HG03575 (cell line): ENCODE measurements at regions not wholly inside any gene's neighbourhood (a gene's known extent, or its start where the extent isn't known, plus 50 kb on each side); places are given as distances from the start of the nearest gene placed in this dataset.

Experiments used
- ATAC-seq: cut with Tn5 transposase; IDR thresholded peaks from one replicate; pipeline ENCODE4 v1.9.1; 2021; ENCODE audit not compliant: unreplicated experiment, insufficient number of reproducible peaks, low FRiP score; ENCODE audit errors: extremely low read depth

DNA sequence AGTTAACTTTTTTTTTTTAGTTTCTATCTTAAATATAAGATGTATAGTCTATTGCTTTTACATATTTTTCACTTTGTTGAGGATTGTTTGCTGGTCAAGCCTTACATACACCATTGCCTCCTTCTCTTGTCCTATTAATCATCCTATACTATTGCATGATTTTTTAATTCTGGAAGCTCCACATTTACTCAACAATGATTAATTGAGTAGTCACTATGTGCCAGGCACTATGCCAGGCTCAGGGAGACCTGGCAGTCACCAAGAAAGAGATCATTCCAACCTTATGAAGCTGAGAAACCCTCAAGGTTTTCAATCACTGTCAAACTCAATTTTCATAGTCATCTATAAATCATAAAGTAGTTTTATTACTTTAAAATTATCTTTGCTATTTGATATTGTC, 626.2 kb downstream of the IGSF11 start:
- ATAC-seq: no peak

DNA sequence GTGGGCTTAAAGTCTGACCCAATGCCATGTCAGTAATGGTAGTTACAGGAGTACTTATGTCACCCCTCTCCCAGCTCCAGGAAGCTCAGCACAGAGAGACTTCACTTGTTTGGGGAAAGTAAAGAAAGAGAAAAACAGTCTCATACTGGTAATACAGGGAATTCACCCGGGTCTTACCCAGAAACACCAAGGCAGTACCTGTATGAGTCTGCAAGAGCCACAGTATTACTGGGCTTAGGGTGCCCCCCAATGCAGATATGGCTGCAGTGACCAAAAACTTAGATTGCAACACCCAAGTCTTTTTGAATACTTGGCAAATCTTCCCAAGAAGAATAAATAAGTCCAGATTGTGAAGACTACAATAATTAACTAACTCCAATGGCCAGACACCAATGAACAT, 622.1 kb downstream of the IGSF11 start:
- no peak for ATAC-seq

DNA sequence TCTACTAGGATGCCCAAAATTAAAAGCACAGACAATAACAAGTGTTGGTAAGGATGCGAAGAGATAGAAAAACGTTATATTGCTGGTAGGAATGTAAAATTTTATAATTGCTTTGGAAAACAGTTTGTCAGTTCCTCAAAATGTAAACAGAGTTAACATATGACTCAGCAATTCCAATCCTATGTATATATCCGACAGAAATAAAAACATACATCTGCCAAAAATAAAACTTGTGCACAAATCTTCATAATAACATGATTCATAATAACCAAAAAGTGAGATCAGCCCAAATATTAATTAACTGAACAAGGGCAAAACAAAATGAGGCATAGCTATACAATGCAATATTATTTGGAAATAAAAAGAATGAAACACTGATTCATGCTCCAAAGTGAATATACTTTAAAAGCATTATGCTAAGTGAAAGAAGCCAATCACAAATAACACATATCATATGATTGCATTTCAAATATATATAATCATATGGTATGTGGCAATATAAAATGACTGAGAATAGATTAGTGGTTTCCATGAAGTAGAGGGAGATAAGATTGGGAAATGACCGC, 609.3 kb downstream of the IGSF11 start:
- ATAC-seq: no peak

DNA sequence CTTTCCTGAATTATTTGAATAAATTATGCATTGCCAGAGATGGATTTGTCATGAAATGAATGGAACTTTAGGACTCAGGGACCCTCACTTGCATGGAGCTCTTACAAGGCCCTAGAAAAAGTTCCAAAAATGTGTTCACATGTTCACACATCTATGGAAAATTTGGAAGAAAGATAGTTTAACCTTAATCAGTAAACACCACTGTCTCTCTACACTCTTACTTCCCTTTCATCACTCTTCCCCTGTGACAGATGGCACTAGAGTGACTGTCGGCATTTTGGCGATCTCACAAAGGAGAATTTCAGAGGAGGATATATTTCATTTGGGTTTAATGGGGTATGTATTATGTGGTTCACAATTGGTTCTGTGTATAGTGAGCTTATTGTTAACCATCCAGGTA, 600.8 kb downstream of the IGSF11 start:
- ATAC-seq: no peak

DNA sequence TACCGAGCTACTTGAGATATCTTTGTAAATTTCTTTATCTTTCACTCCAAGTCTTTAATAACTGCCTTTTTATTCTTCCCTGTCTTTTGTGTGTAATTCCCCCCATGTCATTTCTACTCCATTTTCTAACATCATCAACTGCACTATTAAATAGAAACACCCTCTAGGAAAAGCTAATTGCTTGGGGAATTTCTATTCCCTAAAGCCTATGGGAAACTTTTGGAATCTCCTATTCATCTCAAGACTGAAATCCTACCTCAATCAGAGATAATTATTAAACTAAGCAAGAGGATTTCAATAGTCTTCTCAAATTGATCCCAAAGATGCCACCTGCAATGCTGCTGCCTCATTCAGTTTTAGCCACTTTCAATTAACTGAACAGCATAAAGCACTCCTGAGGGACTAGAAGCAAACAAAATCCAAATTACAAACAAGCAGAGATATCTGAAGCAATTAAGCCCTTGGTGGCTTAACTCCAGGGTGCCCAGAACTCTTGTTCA, 598.7 kb downstream of the IGSF11 start:
- ATAC-seq: no peak

DNA sequence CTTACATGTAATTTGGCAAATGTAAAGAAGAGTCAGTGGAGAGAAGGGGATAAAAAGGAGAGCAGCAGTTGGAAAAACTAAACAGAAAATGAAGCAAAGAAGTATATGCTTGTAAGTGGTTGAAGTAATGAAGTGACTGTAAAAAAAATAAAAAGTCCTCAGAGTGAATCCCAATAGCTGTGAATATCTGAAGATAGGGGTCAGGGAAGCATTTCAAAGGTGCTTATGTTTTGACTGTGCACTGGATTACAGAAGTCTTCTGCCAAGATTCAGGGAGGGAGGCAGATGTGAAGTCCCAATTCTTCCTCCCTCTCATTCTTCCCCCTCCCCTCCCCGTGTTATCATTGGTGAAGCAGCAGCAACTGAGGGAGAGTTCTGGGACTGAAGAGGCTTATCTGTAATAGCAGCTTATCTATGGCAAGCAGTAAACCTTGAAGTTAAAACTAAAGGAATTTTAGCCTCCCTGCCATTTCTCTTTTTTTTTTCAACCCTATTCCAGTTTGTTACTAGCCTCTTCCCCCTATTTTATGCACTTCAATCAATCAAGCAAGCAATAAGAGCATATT, 597.9 kb downstream of the IGSF11 start:
- ATAC-seq: no peak

DNA sequence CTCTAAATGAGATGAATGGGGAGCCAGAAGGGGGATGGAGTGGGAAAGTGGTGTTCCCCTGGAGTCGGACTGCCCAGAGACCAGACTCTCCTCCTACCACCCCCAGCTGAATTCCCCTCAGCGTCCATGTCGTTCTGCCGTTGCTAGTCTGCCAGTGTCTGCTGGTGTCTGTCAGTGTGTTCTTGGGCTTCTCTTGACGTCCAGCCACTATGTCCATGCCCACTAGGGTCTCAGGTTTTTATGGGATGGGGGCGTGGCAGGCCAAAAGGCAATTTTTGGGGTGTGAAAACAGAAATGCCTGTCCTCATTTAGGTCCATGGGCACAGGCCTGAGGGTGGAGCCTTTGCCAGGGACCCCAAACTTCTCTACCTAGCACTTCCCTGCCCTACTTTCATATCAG, 589.6 kb downstream of the IGSF11 start:
- no peak for ATAC-seq

DNA sequence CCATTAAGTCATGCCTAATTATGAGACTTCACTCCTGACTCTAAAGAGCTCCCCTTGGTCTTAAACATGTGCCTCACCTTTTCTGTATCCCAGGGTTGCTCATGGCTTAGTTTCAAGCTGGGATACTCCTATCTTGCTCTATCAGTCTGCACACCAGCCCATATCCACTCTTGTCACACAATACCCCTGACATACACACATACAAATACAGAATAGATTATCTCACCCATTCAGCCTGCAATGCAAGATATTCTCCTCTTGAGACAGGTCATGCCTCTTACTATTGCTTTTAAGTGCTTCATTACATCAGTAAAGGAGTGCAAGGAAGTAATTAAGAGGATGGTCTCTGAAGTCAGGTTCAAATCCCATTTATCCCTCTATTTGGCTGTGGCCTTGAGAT, 587.3 kb downstream of the IGSF11 start:
- ATAC-seq: no peak

DNA sequence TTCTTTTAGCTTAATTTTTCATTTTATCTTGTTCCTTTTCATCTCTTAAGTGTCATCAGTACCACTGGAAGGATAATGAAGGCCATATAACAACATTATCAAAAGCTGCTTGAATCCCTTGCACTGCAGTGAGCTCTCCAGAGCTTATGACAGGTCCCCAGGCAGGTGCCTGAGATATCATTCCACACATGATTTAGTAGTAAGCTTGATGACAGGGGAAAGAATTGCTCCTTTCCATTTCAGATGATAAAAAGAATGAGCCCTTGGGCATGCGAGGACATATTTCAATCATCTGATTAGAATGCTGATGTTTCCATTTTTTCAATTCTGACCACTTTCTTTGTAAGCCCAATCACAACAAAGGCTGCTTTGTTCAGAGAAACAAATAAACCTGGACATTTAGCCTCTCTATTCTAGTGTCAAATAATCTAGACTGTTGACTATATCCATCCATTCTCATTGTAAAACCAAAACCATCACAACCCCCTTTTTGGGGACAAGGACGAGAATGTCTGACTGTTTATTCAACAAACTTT, 567.8 kb downstream of the IGSF11 start:
- no peak for ATAC-seq

DNA sequence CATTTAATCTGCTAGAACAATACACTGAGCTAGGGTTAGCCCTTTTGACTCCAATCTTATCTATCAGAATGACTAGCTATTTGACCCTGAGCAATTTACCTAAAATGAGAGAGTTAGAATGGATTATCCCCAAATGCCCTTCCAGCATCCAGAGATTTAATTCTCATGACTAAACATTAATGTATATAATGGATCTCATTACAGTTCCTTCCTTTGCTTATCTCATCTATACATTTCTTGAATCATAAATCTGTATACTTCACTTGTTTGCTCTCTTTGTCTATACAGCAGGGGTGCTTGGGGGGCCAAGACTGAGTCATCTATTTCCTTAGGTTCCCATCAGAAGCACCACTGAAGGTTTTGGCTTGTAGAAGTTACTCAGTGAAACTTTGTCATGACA, 565.8 kb downstream of the IGSF11 start:
- no peak for ATAC-seq

DNA sequence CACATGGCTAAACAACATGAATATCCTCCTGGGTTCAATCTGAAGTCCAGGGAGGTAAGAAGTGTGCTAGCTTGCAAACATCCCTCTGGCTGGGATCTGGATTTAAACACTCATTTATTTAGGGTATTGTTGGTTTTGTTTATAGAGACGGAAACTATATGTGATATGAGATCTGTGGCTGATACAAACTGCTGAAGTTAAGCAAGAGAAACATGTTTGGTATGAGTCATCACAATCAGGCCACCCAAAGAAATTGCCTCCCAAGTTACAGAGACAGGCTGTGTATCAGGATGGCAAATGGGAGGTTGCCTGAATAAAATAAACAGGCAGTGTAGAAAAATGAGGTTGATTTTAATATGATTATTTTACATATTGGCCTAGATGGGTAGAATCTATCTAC, 562.1 kb downstream of the IGSF11 start:
- ATAC-seq: no peak

DNA sequence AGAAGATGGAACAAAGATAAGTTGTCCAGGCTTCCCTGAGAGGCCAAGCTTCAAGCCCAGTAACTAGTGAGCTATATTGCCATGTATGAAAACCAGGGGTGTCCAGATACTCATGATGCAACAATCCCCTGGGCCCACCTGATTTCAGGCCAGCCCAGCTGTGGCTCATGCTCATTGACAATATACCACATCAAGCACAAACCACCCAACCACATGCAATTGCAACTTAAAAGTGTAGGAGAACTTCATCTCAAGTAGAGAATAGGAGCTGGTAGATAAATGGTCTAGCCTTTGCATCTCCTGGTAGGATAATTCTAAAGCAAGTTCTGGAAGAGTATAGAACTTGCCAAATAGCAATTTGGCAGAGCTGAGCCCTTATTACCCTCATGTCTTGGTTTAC, 561.3 kb downstream of the IGSF11 start:
- no peak for ATAC-seq

DNA sequence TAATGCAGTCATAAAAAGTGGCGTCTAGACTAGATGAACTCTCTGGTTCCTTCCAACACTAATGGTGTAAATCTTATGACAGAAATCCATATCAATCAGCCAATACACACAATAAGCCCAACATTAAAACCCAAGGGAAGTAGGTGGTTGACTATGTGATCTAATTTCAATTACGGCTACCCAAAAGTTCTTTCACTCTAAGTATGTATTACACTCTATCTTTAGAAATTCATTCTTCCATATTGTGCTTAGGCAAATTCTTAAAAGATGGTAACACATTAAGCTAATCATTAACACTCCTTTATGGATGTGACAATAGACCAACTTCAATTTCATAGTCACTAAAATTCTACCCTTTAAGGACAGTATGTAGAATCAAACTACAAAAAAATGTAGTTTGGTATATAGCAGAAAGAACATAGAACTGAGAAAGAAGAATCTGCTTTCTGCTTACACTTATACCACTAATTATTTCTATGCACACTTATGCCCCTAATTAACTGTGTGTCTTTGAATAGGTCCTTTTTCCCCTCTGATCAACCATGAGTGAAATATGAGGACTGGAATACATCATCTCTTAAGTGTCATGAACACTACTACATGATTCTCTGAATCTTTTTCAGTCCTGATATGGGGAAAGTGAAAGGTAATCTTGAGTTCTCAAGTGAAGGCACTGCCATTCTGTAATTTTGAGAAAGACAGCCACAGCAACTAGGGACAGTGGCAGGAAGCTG, 557.6 kb downstream of the IGSF11 start:
- ATAC-seq: no peak

DNA sequence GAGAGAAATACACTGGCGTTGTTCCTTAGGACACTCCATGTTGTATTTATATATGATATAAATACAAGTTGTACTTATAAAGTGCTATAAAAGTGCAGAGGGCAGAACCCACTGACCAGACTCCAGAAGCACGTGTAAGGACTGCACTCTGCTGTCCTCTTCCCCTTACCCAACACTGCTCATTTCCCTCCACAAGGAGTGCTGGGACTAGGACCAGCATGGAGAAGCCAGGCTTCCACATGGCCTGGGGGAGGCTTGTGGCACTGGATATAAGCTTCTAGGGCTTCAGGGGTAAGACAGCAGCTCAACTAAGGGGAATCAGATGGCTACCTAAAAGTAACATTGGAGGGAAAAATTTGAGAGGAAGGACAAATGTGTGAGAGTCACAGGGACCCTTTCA, 556.9 kb downstream of the IGSF11 start:
- ATAC-seq: no peak

DNA sequence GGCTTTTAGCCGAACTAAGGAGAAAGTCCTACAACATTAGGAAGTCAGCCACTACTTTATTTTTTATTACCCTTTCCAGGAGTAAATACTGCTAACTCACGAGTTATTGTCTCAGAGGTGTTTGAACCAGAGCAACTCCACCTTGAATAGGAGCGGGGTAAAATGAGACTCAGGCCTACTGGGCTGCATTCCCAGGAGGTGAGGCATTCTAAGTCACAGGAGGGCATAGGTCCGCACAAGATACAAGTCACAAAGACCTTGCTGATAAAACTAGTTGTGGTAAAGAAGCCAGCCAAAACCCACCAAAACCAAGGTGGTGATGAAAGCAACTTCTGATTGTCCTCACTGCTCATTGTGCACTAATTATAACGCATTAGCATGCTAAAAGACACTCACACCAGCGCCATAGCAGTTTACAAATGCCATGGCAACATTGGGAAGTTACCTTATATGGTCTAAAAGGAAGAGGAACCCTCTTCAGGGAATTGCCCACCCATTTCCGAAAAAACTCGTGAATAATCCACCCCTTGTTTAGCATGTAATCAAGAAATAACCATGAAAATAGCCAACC, 555.9 kb downstream of the IGSF11 start:
- ATAC-seq: no peak

DNA sequence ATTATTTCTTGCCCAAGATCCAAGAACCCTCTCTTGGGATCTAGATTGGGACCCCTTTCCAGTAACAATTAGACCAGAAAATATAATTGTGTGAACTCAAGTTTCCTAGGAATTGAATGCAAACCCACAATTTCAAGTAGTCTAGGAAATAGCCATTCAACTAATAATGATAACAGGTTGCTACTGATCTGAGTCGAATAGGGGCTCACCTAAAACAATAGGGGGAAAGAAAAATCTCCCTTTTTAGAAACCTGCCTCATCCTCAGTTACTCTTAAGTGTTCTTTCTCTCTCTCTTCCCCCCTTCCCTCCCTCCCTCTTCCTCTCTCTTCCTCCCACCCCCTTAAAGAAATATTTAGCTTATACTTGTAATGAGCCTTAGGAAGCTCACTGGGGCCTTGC, 555.3 kb downstream of the IGSF11 start:
- ATAC-seq: no peak

DNA sequence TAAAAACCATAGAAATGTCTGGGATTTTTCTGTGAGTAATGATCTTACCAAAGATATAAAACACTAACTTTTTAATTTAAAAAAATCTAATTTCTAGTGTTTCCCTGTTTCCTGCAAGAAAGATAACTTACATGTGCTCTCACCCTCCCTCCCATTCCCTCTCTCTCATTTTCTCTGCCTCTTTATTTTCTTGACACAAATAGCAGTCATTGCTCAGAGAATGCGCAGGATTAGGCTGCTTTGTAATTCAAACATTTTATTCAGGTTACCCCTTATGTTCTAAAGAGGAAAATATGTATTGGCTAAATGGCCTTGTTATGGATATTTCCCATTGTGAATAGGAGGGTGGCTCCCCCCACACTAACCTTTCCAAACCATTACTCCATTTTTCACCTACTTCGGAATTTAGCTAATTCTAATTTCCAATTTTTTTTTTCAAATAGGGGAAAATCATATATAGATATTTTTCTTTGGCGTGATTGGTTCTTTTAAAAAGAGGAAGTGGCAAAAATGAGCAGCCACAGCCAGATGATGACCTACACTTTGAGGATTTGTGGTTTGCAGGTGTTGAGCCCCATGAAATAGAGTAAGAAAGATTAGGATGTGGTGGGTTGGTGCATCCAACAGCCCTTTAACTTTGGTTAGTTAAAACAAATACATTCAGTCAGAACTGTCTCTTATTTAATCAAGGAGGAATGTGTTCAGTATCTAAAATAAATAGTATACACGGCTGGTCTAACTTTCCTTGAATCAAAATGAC, 554.4 kb downstream of the IGSF11 start:
- no peak for ATAC-seq

DNA sequence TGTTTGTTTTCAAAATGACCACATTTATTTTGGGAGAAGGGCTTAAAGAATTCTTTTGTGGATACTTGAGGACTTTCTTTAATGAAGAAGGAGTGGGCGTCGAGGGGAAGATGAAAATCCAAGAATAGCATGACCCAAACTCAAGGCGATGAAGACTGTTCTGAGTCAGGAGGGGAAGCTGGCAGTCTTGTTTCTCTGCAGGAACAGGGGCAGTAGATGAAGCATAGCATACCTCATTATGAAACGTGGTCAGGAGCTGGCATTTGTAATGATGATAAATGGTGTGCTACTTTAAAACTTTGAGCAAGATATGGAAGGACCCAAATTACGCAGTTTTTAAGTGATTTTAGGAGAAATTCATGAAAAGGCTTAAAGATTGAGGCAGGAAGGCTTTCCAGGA, 549.0 kb downstream of the IGSF11 start:
- ATAC-seq: no peak

DNA sequence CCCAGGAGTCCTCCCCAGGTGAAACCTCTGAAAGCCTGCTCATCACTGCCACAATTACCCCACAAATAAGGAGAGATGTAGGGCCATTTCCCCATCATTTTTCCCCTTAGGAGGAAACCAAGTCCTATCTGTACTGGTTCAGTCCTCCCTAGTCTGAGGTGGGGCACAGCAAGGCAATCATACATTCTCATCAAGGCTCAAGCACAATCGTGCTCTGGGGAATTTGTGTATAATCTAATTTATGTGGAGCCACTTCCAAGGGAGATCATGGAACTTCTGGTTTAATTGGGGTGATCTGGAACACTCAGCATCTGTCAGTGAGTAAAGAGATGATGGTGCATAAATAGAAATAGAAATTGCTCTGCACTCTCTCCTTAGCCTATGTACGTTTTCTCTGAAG, 546.9 kb downstream of the IGSF11 start:
- no peak for ATAC-seq
